K562 (cell line): ENCODE measurements at regions not wholly inside any gene's neighbourhood (a gene's known extent, or its start where the extent isn't known, plus 50 kb on each side); places are given as distances from the start of the nearest gene placed in this dataset.

Source experiments
- ETS2 ChIP-seq: IDR thresholded peaks from 2 replicates; pipeline ENCODE4 v1.6.1; 2016; ENCODE audit warnings: borderline replicate concordance, missing genetic modification characterization, mild to moderate bottlenecking, moderate library complexity, missing compliant biosample characterization; ENCODE audit not compliant: poor library complexity, severe bottlenecking
- FOS ChIP-seq: IDR thresholded peaks from 3 replicates; pipeline ENCODE4 v1.6.1; 2011; ENCODE audit not compliant: insufficient read length; ENCODE audit errors: extremely low read depth
- GATAD2A ChIP-seq: fragments of 450-650 bp; IDR thresholded peaks from 2 replicates; pipeline ENCODE4 v1.6.1; 2017
- KAT7 ChIP-seq: sonication (generic); formaldehyde crosslinking; IDR thresholded peaks from 2 replicates; pipeline ENCODE4 v1.8.0; 2022; ENCODE audit warnings: missing genetic modification reagents, mild to moderate bottlenecking, borderline replicate concordance
- PRMT5 ChIP-seq: sonication (generic); formaldehyde crosslinking; IDR thresholded peaks from 2 replicates; pipeline ENCODE4 v1.5.0; 2020; ENCODE audit warnings: missing genetic modification reagents
- PTBP1 ChIP-seq: fragments of 200-400 bp; formaldehyde crosslinking; IDR thresholded peaks from 2 replicates; pipeline ENCODE4 v1.6.1; 2017; ENCODE audit warnings: low read depth, low read length
- SRSF3 ChIP-seq: fragments of 200-400 bp; formaldehyde crosslinking; IDR thresholded peaks from 2 replicates; pipeline ENCODE4 v1.6.1; 2016; ENCODE audit warnings: mild to moderate bottlenecking, low read length, moderate library complexity; ENCODE audit not compliant: insufficient read depth
- TCFL5 ChIP-seq: fragments of 250-450 bp; sonication (Bioruptor Pico); conservative IDR thresholded peaks from 2 replicates; pipeline ENCODE4 v1.6.1; 2021; ENCODE audit warnings: mild to moderate bottlenecking, moderate library complexity, matching md5 sums
- TEAD4 ChIP-seq, 2 experiments: sonication (generic) in 1 of 2; formaldehyde crosslinking in 1 of 2; IDR thresholded peaks; 2 replicates each; pipeline versions ENCODE4 v1.6.1 to v1.8.0; 2012 to 2022; ENCODE audit warnings: borderline replicate concordance in 1 of 2, inconsistent platforms in 1 of 2, low read length in 1 of 2, mild to moderate bottlenecking in 1 of 2, missing genetic modification reagents in 1 of 2
- ZNF316 ChIP-seq: fragments of 450-650 bp; IDR thresholded peaks from 2 replicates; pipeline ENCODE4 v1.6.1; 2016
- ZNF584 ChIP-seq: fragments of 200-800 bp; sonication (Bioruptor generic); IDR thresholded peaks from 2 replicates; pipeline ENCODE4 v1.6.1; 2016; ENCODE audit warnings: low read depth, mild to moderate bottlenecking, missing genetic modification characterization, missing compliant biosample characterization
- ZNF778 ChIP-seq: fragments of 450-650 bp; formaldehyde crosslinking; IDR thresholded peaks from 2 replicates; pipeline ENCODE4 v1.4.0; 2020; ENCODE audit warnings: mild to moderate bottlenecking, moderate library complexity
- ZSCAN32 ChIP-seq: fragments of 450-650 bp; formaldehyde crosslinking; IDR thresholded peaks from 2 replicates; pipeline ENCODE4 v1.4.0; 2020; ENCODE audit warnings: mild to moderate bottlenecking, moderate library complexity
- TF ChIP-seq, protein P1 (sequence below): fragments of 250-450 bp; sonication (Bioruptor Pico); IDR thresholded peaks from 2 replicates; pipeline ENCODE4 v1.5.0; 2020; ENCODE audit warnings: mild to moderate bottlenecking
- TF ChIP-seq, protein P2 (sequence below): sonication (generic); formaldehyde crosslinking; IDR thresholded peaks from 2 replicates; pipeline ENCODE4 v1.9.0; 2022; ENCODE audit warnings: mild to moderate bottlenecking, missing genetic modification reagents

DNA sequence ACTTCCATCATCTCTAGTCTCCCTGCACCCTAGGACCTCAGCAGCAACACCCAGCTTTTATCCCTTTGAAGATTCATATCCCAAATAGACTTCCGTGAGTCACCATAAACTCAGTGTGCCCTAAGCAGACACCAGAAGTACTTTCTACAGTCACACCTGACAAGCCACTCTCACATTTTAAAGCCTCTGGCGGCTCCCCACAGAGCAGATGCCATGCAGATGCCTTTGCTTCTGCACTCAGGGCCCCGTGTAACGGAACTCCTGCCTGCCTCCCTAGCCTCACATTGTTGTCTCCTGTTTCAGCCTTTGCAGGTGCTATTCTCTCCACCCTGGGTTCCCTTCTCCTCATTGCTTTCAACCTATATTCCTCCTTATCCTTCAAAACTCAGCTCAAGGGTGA is 155.5 kb upstream of the SLC24A5 start (continued):
- TF ChIP-seq, protein P1, sequence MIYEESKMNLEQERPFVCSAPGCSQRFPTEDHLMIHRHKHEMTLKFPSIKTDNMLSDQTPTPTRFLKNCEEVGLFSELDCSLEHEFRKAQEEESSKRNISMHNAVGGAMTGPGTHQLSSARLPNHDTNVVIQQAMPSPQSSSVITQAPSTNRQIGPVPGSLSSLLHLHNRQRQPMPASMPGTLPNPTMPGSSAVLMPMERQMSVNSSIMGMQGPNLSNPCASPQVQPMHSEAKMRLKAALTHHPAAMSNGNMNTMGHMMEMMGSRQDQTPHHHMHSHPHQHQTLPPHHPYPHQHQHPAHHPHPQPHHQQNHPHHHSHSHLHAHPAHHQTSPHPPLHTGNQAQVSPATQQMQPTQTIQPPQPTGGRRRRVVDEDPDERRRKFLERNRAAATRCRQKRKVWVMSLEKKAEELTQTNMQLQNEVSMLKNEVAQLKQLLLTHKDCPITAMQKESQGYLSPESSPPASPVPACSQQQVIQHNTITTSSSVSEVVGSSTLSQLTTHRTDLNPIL (CRISPR knock-in tag), result no peak
- no peak for TF ChIP-seq SRSF3
- TF ChIP-seq GATAD2A, result no peak
- TF ChIP-seq, protein P2, sequence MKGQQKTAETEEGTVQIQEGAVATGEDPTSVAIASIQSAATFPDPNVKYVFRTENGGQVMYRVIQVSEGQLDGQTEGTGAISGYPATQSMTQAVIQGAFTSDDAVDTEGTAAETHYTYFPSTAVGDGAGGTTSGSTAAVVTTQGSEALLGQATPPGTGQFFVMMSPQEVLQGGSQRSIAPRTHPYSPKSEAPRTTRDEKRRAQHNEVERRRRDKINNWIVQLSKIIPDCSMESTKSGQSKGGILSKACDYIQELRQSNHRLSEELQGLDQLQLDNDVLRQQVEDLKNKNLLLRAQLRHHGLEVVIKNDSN (CRISPR knock-in tag), result no peak
- no peak for TF ChIP-seq ZSCAN32 (CRISPR knock-in tag)
- no peak for TF ChIP-seq TCFL5 (CRISPR knock-in tag)
- no peak for TF ChIP-seq KAT7 (CRISPR knock-in tag)
- TF ChIP-seq ZNF316, result no peak
- TF ChIP-seq TEAD4 (IDR thresholded peaks at IDR 0.05; ENCODE audit: low read length), result no peak
- TF ChIP-seq TEAD4 (CRISPR knock-in tag; IDR thresholded peaks at IDR 0.05; ENCODE audit: borderline replicate concordance), result no peak
- TF ChIP-seq PTBP1, result no peak
- TF ChIP-seq ZNF584 (CRISPR knock-in tag), result no peak
- no peak for TF ChIP-seq PRMT5
- TF ChIP-seq ETS2, result no peak
- TF ChIP-seq ZNF778 (CRISPR knock-in tag), result no peak
- TF ChIP-seq FOS, result no peak
